ENCODE measurements at regions not wholly inside any gene's neighbourhood (a gene's known extent, or its start where the extent isn't known, plus 50 kb on each side); places are given as distances from the start of the nearest gene placed in this dataset.
"Not testable (repeated sequence)": the region's sequence is repeated elsewhere in the genome, so short reads cannot be mapped to it uniquely, and the experiment has no call there.

GRCh38 chr1:47593013-47593568, 155.2 kb downstream of the FOXD2 start:
- no peak for DNase-seq (ENCODE audit: low read depth in 2 of 3, low spot score in 1 of 3)

GRCh38 chr1:47593598-47594285, 155.9 kb downstream of the FOXD2 start:
- DNase-seq (ENCODE audit: low read depth in 2 of 3, low spot score in 1 of 3): no peak

GRCh38 chr1:47594627-47595026, 156.8 kb downstream of the FOXD2 start:
- no peak for DNase-seq (ENCODE audit: low read depth in 2 of 3, low spot score in 1 of 3)

- DNase-seq (ENCODE audit: low read depth in 2 of 3, low spot score in 1 of 3): no peak
Observed at GRCh38 chr1:47596328-47596727, 158.5 kb downstream of the FOXD2 start.

- no peak for DNase-seq (ENCODE audit: low read depth in 2 of 3, low spot score in 1 of 3)
Observed at GRCh38 chr1:47598357-47598756, 160.5 kb downstream of the FOXD2 start.

- no peak for DNase-seq (ENCODE audit: low read depth in 2 of 3, low spot score in 1 of 3)
Observed at GRCh38 chr1:47599777-47600176, 161.9 kb downstream of the FOXD2 start.

- not testable (repeated sequence) for DNase-seq (ENCODE audit: low read depth in 2 of 3, low spot score in 1 of 3)
Observed at GRCh38 chr1:47602491-47602890, 164.6 kb downstream of the FOXD2 start.

- not testable (repeated sequence) for DNase-seq (ENCODE audit: low read depth in 2 of 3, low spot score in 1 of 3)
Observed at GRCh38 chr1:47604869-47605268, 167.0 kb downstream of the FOXD2 start.

- DNase-seq (ENCODE audit: low read depth in 2 of 3, low spot score in 1 of 3): no peak
Observed at GRCh38 chr1:47608296-47608875, 170.5 kb downstream of the FOXD2 start.

- no peak for DNase-seq (ENCODE audit: low read depth in 2 of 3, low spot score in 1 of 3)
Observed at GRCh38 chr1:47611992-47612391, 174.1 kb downstream of the FOXD2 start.

- DNase-seq (ENCODE audit: low read depth in 2 of 3, low spot score in 1 of 3): no peak
Observed at GRCh38 chr1:47612819-47613218, 175.0 kb downstream of the FOXD2 start.

GRCh38 chr1:47616036-47616435, 178.2 kb downstream of the FOXD2 start:
- DNase-seq (ENCODE audit: low read depth in 2 of 3, low spot score in 1 of 3): no peak

- DNase-seq (ENCODE audit: low read depth in 2 of 3, low spot score in 1 of 3): no peak
Observed at GRCh38 chr1:47616906-47617305, 179.1 kb downstream of the FOXD2 start.

GRCh38 chr1:47617381-47618221, 179.8 kb downstream of the FOXD2 start:
- no peak for DNase-seq (ENCODE audit: low read depth in 2 of 3, low spot score in 1 of 3)

- DNase-seq (ENCODE audit: low read depth in 2 of 3, low spot score in 1 of 3): no peak
Observed at GRCh38 chr1:47618222-47618720, 180.4 kb downstream of the FOXD2 start.

- no peak for DNase-seq (ENCODE audit: low read depth in 2 of 3, low spot score in 1 of 3)
Observed at GRCh38 chr1:47618830-47619229, 181.0 kb downstream of the FOXD2 start.

- no peak for DNase-seq (ENCODE audit: low read depth in 2 of 3, low spot score in 1 of 3)
Observed at GRCh38 chr1:47621483-47621882, 183.6 kb downstream of the FOXD2 start.

- DNase-seq (ENCODE audit: low read depth in 2 of 3, low spot score in 1 of 3): no peak
Observed at GRCh38 chr1:47621977-47622376, 184.1 kb downstream of the FOXD2 start.

GRCh38 chr1:47622776-47623556, 185.1 kb downstream of the FOXD2 start:
- no peak for DNase-seq (ENCODE audit: low read depth in 2 of 3, low spot score in 1 of 3)

GRCh38 chr1:47623557-47623940, 185.7 kb downstream of the FOXD2 start:
- DNase-seq (ENCODE audit: low read depth in 2 of 3, low spot score in 1 of 3): no peak

GRCh38 chr1:47624531-47624930, 186.7 kb downstream of the FOXD2 start:
- DNase-seq (ENCODE audit: low read depth in 2 of 3, low spot score in 1 of 3): no peak

All from stimulated activated CD4-positive, alpha-beta T cell treated with anti-CD3 and anti-CD28 coated beads, Interleukin-12 subunit alpha, Interleukin-12 subunit beta, amount 100 ng/mL, for 48 hours (primary cell).